Keratinocyte (primary cell): ENCODE measurements at regions not wholly inside any gene's neighbourhood (a gene's known extent, or its start where the extent isn't known, plus 50 kb on each side); places are given as distances from the start of the nearest gene placed in this dataset.

ENCODE experiments used
- CTCF ChIP-seq, 3 experiments: IDR thresholded peaks in 1 of 3; conservative IDR thresholded peaks in 1 of 3; optimal IDR thresholded peaks in 1 of 3; 2 replicates in 2 of 3; 3 replicates in 1 of 3; pipeline versions ENCODE3 to v1.5.1; 2011; ENCODE audit warnings: low read length in 3 of 3, mild to moderate bottlenecking in 3 of 3, moderate library complexity in 2 of 3, control low read depth in 1 of 3, inconsistent platforms in 1 of 3; ENCODE audit not compliant: insufficient read depth in 2 of 3; ENCODE audit errors: extremely low read depth in 1 of 3
- EZH2 ChIP-seq: IDR thresholded peaks from one replicate; pipeline ENCODE4 v1.6.1; 2012; ENCODE audit warnings: inconsistent platforms, mild to moderate bottlenecking, low read length, moderate library complexity

GRCh38 chr9:38131729-38132128 is 62.7 kb upstream of the SHB start:
- no peak for TF ChIP-seq CTCF (optimal IDR thresholded peaks at IDR 0.05 in 1 of 3, IDR thresholded peaks at IDR 0.05 in 1 of 3, conservative IDR thresholded peaks at IDR 0.05 in 1 of 3; ENCODE audit: extremely low read depth in 1 of 3, insufficient read depth in 2 of 3, low read length in 3 of 3)
- no peak for TF ChIP-seq EZH2
